ENCODE measurements at regions not wholly inside any gene's neighbourhood (a gene's known extent, or its start where the extent isn't known, plus 50 kb on each side); places are given as distances from the start of the nearest gene placed in this dataset.
"Not testable (repeated sequence)": the region's sequence is repeated elsewhere in the genome, so short reads cannot be mapped to it uniquely, and the experiment has no call there.

DNA sequence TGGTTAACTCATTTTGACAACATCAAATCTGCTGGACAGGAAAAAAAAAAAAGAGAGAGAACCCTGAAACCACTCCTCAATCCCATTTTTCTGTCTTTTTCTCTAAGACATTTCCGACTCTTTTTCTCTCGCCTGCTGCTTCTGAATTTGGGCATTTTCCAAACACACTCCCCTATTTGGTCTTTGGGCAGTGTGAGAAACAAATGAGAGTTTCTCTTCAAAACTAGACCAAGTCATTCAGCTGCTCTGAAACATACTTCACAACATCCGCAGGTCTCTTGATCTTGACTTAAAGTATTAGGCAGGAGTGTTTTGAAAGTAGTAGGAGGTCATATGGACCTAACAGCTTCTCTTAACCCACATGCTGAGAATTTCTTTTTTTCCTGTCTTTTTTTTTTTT, 364.8 kb upstream of the ESRRG start:
- no peak for DNase-seq

DNA sequence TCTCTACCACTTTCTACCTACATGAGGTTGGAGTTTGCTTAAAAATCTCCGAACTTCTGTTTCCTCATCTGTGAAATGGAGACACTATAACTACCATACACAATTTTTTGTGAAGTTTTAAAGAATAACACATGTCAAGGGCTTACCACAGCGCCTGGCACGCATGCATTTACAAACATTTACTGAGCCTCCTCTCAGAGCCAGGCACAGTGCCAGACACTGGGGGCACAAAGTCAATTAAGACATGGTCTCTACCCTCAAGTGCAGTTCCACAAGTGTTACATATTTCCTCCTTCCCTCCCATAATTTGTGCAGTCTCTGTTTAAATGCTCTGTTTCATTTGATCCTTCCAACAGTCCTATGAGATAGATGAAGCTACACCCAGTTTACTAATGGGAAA, 356.4 kb upstream of the ESRRG start:
- DNase-seq = no peak

- DNase-seq = no peak
These were observed 355.7 kb upstream of the ESRRG start for GRCh38 chr1:217078959-217079358.

GRCh38 chr1:217078078-217078690, 355.0 kb upstream of the ESRRG start:
- DNase-seq = no peak

- no peak for DNase-seq
These were observed 354.2 kb upstream of the ESRRG start for GRCh38 chr1:217077426-217077825.

DNA sequence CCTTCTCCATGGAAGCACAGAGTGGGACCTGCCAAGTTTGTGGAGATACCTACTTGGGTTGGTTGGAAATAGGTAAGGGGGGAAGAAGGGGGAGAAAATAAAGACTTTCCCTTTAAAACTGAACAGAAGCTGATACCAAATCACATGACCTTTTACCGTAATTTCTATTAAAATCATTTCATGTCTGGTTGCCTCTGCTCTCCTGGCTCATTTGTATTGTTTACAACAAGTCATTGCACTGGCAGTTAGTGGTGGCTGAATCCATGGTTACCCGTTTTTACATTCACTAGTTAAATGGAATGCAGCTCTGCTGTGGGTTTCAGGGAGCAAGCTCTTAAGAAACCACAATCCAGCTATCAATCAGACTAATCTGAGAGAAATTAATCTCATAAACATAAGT, 353.7 kb upstream of the ESRRG start:
- DNase-seq = no peak

GRCh38 chr1:217072926-217073325, 349.7 kb upstream of the ESRRG start:
- DNase-seq = no peak

DNA sequence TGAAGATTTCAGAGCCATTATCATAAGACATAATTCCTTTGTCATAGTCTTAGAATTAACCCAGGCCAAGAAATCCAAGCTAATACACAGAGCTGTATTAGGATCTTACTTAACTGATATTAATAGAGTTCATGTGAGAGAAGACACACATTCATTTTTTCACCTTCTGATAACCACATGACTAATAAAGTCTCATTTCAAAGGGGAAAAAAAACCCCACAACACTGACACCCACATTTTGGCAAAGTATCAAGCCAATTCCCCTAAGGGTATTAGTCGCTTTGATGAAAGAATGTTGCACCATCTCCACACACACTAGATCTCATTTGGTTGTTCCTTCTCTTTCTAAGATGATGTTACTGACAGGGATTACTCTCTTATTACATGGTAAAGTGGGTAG, 344.4 kb upstream of the ESRRG start:
- no peak for DNase-seq

DNA sequence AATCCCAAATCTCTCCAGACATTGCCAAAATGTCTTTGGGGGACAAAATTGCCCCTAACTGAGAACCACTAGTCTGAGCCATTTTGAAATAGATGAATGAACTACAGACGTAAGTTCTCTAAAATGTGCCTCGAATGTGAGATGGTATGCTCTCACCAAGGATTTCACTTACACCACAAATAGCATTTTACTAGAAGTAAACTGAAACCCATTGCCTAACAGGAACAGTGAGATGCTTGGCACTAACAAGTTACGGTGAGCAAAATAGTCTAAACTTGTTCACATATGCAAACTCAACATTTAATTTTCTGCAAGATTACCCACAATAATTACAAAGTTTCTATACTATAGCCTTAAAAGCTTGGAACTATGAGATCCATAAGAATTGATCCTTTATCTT, 343.6 kb upstream of the ESRRG start:
- no peak for DNase-seq

- no peak for DNase-seq
These were observed 340.1 kb upstream of the ESRRG start for GRCh38 chr1:217063172-217063908.

DNA sequence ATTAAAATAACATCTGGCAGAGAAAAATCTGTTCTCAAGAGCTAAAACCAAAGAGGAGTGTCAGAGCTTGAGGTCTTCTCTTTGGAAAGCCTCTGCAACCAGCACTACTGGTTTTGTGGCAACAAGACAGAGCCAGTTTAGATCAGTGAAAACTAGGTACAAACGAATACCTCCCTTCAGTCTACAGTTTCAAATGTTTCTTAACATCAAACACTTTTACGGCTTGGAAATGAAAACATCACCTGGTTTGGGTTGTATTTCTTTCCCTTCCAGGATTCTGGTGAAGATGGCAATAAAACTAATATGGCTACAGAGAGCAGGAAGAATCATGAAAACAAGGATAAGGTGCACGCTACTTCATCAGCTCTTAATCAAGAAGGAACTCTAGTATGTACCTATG, 339.4 kb upstream of the ESRRG start:
- DNase-seq = no peak

DNA sequence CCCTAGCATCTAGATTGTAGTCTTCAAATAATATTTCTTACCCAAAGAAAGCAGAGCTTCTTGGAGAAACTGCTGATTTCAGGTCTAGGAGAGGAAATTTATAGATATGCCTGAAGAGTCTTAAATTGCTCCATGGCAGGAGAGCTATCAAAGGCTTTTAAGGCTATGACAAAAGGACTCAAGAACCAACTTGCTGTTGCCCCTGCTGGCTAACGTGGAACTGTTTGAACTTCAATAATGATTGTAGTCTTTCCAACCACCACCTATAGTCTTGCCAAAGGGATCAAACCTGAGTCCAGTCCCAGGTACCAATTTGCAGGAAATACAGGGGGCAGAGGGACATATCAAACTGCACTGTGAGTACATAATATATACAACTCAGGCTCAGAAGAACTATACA, 336.2 kb upstream of the ESRRG start:
- DNase-seq = no peak

GRCh38 chr1:217053676-217054075, 330.4 kb upstream of the ESRRG start:
- no peak for DNase-seq

GRCh38 chr1:217052626-217053025, 329.4 kb upstream of the ESRRG start:
- no peak for DNase-seq

GRCh38 chr1:217052196-217052595, 329.0 kb upstream of the ESRRG start:
- DNase-seq = no peak

DNA sequence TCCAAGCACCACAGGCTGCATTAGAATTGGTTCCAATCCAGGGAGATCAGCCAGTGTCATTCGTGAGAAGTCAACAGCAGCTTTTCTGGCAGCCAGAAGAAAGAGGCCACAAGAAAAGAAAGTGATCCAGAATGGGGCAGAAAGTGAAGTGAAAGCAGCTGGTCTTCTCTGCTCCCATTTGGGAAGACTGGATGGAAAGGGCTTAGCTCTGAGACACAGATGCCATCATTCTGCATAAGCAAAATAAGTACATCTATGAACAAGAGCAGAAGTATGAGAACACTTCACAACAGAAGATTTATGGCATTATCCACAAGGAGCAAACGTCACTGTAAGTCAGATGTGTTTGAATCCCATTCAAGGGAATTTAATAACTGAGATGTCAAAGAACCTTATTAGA, 326.5 kb upstream of the ESRRG start:
- DNase-seq = no peak

DNA sequence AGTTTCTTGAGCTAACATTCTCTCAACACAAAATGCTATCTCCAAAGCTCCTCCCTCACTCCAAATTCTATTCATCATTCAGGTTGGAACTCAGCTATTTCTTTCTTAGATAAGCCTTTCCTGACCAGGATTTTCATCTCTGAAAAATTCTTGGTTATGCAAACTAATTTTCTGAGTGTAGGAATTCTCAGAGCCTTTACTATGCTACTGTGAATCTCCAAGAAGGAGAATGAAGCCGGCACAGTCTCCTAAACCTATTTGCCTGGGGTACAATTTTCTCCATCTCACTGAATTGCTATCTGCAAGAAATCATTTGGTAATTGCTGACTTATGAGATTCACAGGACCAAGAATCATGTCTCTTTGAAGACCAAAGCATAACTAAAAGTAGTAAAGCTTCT, 325.9 kb upstream of the ESRRG start:
- no peak for DNase-seq

DNA sequence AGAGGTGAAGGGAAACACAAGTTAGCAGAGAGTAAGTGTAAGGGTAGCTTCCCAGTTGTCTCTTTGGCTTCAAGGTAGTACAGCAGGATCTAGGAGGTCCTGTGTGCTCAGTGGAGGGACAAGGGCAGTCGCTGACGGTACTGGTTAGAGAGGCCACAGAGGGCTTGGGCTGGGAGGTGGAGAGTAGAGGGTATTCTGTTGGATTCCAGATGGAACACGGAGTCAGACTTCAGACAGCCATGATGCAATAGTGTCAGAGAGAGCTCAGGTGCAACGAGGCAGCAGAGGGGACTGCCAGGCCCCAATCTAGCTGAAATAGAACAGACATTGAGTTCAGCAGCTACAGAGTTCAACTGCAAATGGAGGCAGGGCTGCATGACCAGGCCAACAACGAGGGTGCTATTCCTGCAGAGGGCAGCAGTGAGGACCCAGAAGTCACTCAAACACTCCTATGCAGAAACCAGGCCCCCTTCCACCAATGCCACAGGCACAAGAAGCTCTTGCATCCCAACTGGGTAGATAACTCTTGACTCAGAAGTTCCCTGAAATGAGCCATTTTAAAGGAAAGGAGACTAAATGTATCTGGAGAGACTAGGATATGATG, 325.0 kb upstream of the ESRRG start:
- DNase-seq = peak in 1 of 5 experiments; percentile 19

DNA sequence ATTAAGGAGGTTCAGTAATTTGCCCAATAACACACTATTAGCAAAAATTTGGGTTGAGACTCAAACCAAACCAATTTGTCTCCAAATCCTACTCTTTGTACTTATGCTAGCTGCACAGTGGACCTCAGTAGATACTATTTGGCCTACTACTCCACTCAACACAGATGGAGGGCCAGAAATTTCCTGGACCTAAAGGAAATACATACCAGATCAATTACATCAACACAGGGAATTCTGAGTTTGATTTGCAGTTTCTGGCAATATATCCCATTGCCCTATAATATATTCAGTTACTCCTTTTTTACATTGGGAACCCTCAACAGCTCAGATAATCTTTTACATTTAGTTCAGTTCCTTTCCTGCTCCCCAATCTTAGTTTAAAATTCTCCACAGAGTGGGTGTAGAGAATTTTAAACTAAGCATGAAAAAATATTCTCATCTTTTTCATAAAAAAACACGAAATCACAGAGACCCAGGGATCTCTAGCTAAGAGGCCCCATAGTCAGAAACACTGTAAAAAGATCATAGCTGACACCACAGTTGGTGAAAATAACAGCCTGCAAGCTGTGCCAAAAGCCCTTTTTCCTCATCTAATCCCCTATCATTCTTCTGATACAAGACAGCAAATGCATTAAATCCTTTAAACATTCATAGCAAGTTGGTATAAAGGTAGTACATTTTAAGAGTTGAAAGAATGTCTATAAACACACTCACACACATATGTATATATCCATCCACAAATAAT, 317.7 kb upstream of the ESRRG start:
- DNase-seq = no peak

GRCh38 chr1:217039926-217040325, 316.7 kb upstream of the ESRRG start:
- DNase-seq = no peak

DNA sequence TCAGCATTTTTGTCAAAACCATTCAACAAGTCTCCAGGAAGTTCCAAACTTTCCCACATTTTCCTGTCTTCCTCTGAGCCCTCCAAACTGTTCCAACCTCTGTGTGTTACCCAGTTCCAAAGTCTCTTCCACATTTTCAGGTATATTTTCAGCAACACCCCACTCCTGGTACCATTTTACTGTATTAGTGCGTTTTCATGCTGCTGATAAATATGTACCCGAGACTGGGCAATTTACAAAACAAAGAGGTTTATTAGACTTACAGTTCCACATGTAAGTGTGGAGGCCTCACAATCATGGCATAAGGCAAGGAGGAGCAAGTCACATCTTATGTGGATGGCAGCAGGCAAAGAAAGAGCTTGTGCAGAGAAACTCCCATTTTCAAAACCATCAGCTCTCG, 315.9 kb upstream of the ESRRG start:
- not testable (repeated sequence) for DNase-seq

- DNase-seq = no peak
These were observed 313.5 kb upstream of the ESRRG start for GRCh38 chr1:217036757-217037156.

DNA sequence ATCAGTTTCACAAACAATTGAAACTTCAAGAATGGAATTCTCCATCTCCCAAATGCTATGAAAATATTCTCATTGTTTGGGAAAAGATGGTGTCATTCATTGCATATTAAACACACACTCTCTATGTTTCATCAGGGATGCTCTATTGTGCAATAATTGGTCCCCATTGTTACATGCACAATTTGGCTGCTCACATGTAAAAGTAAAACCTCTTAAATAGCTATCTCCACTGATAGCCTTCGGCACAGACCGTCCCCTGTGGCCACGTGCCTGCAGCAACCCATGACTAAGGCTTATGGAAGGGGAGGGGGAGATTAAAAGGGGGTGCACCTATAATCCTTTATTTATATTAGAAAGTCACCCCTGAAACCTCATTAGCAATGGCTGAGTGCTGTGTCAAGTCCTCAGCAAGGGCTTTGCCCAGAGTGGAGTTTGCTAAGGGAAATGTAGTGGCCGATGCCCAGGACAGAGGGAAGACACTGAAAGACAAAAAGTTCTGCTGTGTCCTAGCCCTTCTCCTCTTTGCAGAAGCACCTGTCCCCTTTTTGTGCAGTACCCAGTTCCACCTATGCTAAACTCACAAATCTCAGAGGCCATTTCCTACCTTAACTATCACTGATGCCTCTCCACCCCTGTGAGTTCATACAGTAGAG, 309.6 kb upstream of the ESRRG start:
- DNase-seq = no peak
